Smooth muscle cell (in vitro differentiated cells): ENCODE measurements at regions not wholly inside any gene's neighbourhood (a gene's known extent, or its start where the extent isn't known, plus 50 kb on each side); places are given as distances from the start of the nearest gene placed in this dataset.

Experiments
- DNase-seq: peaks from one replicate; lab custom pipeline; 2025; ENCODE audit not compliant: unreplicated experiment; lab: John Stamatoyannopoulos, UW
- H2AFZ ChIP-seq: fragments of 200-600 bp; sonication (generic); 2 replicates; pipeline ENCODE4 v1.6.0; 2016; ENCODE audit warnings: antibody characterized with exemption, low read depth, mild to moderate bottlenecking
- H3F3A ChIP-seq: fragments of 200-600 bp; sonication (generic); 2 replicates; pipeline ENCODE4 v1.6.0; 2017; ENCODE audit warnings: antibody characterized with exemption, low read depth
- H3K27ac ChIP-seq: fragments of 200-600 bp; sonication (generic); 2 replicates; pipeline ENCODE4 v1.5.1; 2016; ENCODE audit warnings: low read depth, mild to moderate bottlenecking
- H3K27me3 ChIP-seq: fragments of 200-600 bp; sonication (generic); 2 replicates; pipeline ENCODE4 v1.6.1; 2016; ENCODE audit warnings: low read depth, mild to moderate bottlenecking
- H3K36me3 ChIP-seq: fragments of 200-600 bp; sonication (generic); 2 replicates; pipeline ENCODE4 v1.5.1; 2016; ENCODE audit warnings: low read depth
- H3K4me1 ChIP-seq: fragments of 200-600 bp; sonication (generic); 2 replicates; pipeline ENCODE4 v1.5.1; 2016; ENCODE audit warnings: low read depth
- H3K4me2 ChIP-seq: fragments of 200-600 bp; sonication (generic); 2 replicates; pipeline ENCODE4 v1.6.0; 2016; ENCODE audit warnings: mild to moderate bottlenecking
- H3K4me3 ChIP-seq: fragments of 200-600 bp; sonication (generic); 2 replicates; pipeline ENCODE4 v1.5.1; 2016; ENCODE audit warnings: mild to moderate bottlenecking
- H3K79me2 ChIP-seq: fragments of 200-600 bp; sonication (generic); 2 replicates; pipeline ENCODE4 v1.6.0; 2016; ENCODE audit warnings: low read depth, mild to moderate bottlenecking
- H3K9ac ChIP-seq: fragments of 200-600 bp; sonication (generic); 2 replicates; pipeline ENCODE4 v1.6.0; 2016; ENCODE audit warnings: low read depth
- H3K9me3 ChIP-seq: fragments of 200-600 bp; sonication (generic); replicated peaks from 2 replicates; pipeline ENCODE4 v1.5.1; 2016; ENCODE audit warnings: low read depth
- H4K20me1 ChIP-seq: fragments of 200-600 bp; sonication (generic); 2 replicates; pipeline ENCODE4 v1.6.0; 2016; ENCODE audit warnings: low read depth
- WGBS: methylation state at CpG from one replicate; pipeline ENCODE4 v1.1.7; 2016; ENCODE audit warnings: low lambda C conversion rate; 5-methylcytosine and 5-hydroxymethylcytosine counted together
- TF ChIP-seq, protein P1 (sequence below): fragments of 200-600 bp; sonication (generic); IDR thresholded peaks from 2 replicates; pipeline ENCODE4 v1.5.1; 2017; ENCODE audit warnings: borderline replicate concordance, mild to moderate bottlenecking, antibody characterized with exemption; ENCODE audit not compliant: insufficient read depth, poor library complexity, severe bottlenecking

DNA sequence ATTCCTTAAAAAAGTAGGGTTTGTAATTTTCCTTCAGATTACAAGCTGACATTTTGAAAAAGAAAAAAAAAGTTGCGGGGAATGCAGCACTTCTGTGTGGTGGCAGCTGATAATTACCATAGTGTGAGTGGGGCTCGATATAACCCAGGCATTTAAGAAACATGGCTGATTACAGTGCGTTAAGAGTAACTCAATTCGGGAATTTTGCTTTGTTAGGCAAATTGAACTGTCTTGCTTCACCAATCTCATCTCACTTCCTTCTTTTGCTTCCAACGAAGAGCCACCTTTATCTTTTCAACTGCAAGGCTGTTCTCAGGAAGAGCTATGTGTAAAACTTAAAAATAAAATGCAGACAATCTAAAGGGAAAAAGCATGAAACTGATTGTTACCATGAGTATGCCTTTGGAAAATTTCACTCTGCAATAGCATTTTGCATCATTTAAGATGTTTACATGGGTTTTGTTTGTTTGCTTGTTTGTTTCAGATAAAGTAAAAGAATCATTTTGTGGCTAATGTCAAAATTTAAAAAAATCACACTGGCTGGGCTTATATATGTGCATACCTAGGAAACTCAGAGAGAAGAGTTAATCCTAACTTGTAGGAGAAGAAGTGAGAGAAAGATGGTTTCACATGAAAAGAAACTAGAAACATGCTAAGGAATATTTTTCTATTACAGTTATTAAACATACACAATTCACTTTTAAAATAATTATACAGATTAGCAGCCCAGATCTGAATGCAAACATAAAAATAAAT lies 295.9 kb upstream of the ATP2B1 start:
- no peaks in the 10 kb centered on the region for H3K9me3 ChIP-seq
- no peaks in the 10 kb centered on the region for H3K36me3 ChIP-seq
- H2AFZ ChIP-seq, result peak overlapping the region; percentile 70
- H3K9ac ChIP-seq, result no peak overlapping the region
- no peak for DNase-seq
- H3K4me3 ChIP-seq, result no peak overlapping the region
- peak overlapping the region; percentile 73 for H3K4me2 ChIP-seq
- no peaks in the 10 kb centered on the region for H3F3A ChIP-seq
- H4K20me1 ChIP-seq, result no peaks in the 10 kb centered on the region
- no peaks in the 10 kb centered on the region for H3K79me2 ChIP-seq
- no peaks in the 10 kb centered on the region for H3K27me3 ChIP-seq
- TF ChIP-seq, protein P1, sequence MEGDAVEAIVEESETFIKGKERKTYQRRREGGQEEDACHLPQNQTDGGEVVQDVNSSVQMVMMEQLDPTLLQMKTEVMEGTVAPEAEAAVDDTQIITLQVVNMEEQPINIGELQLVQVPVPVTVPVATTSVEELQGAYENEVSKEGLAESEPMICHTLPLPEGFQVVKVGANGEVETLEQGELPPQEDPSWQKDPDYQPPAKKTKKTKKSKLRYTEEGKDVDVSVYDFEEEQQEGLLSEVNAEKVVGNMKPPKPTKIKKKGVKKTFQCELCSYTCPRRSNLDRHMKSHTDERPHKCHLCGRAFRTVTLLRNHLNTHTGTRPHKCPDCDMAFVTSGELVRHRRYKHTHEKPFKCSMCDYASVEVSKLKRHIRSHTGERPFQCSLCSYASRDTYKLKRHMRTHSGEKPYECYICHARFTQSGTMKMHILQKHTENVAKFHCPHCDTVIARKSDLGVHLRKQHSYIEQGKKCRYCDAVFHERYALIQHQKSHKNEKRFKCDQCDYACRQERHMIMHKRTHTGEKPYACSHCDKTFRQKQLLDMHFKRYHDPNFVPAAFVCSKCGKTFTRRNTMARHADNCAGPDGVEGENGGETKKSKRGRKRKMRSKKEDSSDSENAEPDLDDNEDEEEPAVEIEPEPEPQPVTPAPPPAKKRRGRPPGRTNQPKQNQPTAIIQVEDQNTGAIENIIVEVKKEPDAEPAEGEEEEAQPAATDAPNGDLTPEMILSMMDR, result no peak
- H3K27ac ChIP-seq, result peak overlapping the region; percentile 26
- peaks cover 18% of the 10 kb centered on the region for H3K4me1 ChIP-seq
- 5% methylated on average over 5 of the region's 5 CpGs for WGBS

DNA sequence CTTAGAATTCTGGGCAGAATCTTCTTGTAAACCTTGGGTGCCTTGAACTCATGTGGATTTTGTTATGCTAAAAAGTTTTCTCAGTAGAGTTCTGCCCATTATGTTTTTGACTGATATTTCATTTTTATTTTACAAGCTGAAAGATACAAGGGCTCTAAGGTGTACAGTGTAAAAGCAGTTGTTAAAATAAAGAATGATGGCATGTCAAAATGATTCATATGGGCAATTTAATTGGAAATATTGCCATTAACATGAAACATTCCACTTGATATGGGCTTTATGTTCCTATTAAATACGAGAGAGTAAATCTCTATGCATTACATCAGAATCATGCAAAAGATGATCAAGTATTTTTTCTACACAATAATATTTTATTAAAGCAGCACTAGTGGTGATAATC lies 295.1 kb upstream of the ATP2B1 start:
- Histone ChIP-seq H3K27me3 (no peaks in the 10 kb centered on the region), H3K4me3 (no peak overlapping the region), H3K36me3 (no peaks in the 10 kb centered on the region), H3K79me2 (no peaks in the 10 kb centered on the region), H2AFZ (no peak overlapping the region), H3K9ac (no peak overlapping the region), H3F3A (no peaks in the 10 kb centered on the region), H3K27ac (peak overlapping the region; percentile 26), H3K4me1 (peaks cover 18% of the 10 kb centered on the region), H3K4me2 (peak overlapping the region; percentile 73), H3K9me3 (no peaks in the 10 kb centered on the region), H4K20me1 (no peaks in the 10 kb centered on the region)
- DNase-seq, result no peak
- TF ChIP-seq, protein P1, result no peak
- 48% methylated on average over 1 of the region's 1 CpG for WGBS

DNA sequence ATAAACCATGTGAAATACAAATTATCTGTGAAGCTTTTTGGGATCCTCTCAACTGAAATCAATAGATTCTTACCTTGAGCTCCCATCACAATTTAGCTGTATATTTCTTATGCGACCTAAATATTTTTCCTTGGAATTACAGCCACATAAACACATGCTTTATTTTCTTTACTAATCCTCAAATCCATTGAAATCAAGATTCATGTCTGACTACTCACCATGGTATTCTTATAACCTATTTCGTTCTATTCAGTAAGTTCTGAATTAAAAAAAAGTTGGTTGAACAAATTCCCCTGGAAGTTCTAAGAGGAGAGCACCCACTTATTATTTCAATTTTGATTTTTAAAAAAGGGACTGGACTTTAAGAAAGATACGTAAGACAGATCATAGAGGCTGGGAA lies 292.1 kb upstream of the ATP2B1 start:
- TF ChIP-seq, protein P1, result no peak
- 69% methylated on average over 3 of the region's 3 CpGs for WGBS
- no peaks in the 10 kb centered on the region for H3K27me3 ChIP-seq
- H3F3A ChIP-seq, result no peaks in the 10 kb centered on the region
- H4K20me1 ChIP-seq, result no peaks in the 10 kb centered on the region
- no peaks in the 10 kb centered on the region for H3K9me3 ChIP-seq
- no peaks in the 10 kb centered on the region for H3K79me2 ChIP-seq
- peaks cover 18% of the 10 kb centered on the region for H3K4me1 ChIP-seq
- no peak overlapping the region for H3K9ac ChIP-seq
- H3K27ac ChIP-seq, result no peak overlapping the region
- H3K4me2 ChIP-seq, result peak overlapping the region; percentile 34
- H3K36me3 ChIP-seq, result no peaks in the 10 kb centered on the region
- no peak overlapping the region for H2AFZ ChIP-seq
- H3K4me3 ChIP-seq, result no peak overlapping the region
- DNase-seq, result no peak
